ENCODE measurements at regions not wholly inside any gene's neighbourhood (a gene's known extent, or its start where the extent isn't known, plus 50 kb on each side); places are given as distances from the start of the nearest gene placed in this dataset.

DNA sequence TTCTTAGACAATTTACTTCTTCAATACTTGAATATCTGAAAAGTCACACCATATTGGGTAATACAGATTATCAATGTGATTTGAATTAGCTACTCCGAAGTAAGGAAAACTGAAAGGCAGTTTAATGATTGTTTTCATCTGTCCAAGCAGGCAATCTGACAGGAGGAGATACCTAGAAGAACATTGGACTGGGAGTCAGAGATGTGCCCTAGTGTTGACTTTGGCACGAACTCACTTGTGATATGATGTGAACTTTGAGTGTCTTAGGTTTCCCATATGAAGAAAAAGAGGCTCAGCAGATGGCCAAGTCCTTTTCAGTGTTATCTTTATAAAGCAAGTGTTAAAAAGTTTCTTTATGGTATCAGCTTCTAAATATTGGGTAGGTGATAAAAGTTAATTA, 287.1 kb downstream of the MTX2 start:
- CTCF ChIA-PET, result no interaction called here
- intact Hi-C loops (cut with micrococcal nuclease; ENCODE audit: unreplicated experiment), result no loop called here

DNA sequence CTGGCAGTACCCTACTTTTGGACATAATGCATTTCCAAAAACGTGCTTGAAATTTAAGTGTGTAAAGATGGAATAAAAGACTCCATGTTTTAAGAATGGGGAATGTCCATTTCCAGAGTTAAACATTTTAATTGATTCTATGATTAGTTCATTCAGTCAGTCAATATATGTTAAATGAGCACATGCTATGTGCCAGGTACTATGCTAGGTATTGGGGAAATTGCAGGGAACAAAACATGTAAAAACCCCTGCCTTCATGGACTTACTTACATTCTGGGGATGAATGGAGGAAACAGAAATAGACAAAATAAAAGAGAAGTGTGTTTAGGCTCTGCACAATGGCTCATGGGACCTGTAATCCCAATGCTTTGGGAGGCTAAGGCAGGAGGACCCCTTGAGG, 288.6 kb downstream of the MTX2 start:
- H3K9me3 ChIP-seq, result no peaks in the 10 kb centered on the region
- no peaks in the 10 kb centered on the region for H3K36me3 ChIP-seq (ENCODE audit: control insufficient read depth, insufficient read depth, low read length)
- H3K27me3 Mint-ChIP-seq (ENCODE audit: insufficient read depth, unreplicated experiment), result peaks cover 14% of the 10 kb centered on the region
- H3K9me3 Mint-ChIP-seq (ENCODE audit: unreplicated experiment), result no peaks in the 10 kb centered on the region
- TF ChIP-seq, protein P1, sequence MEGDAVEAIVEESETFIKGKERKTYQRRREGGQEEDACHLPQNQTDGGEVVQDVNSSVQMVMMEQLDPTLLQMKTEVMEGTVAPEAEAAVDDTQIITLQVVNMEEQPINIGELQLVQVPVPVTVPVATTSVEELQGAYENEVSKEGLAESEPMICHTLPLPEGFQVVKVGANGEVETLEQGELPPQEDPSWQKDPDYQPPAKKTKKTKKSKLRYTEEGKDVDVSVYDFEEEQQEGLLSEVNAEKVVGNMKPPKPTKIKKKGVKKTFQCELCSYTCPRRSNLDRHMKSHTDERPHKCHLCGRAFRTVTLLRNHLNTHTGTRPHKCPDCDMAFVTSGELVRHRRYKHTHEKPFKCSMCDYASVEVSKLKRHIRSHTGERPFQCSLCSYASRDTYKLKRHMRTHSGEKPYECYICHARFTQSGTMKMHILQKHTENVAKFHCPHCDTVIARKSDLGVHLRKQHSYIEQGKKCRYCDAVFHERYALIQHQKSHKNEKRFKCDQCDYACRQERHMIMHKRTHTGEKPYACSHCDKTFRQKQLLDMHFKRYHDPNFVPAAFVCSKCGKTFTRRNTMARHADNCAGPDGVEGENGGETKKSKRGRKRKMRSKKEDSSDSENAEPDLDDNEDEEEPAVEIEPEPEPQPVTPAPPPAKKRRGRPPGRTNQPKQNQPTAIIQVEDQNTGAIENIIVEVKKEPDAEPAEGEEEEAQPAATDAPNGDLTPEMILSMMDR (IDR thresholded peaks at IDR 0.05; ENCODE audit: insufficient read depth in 1 of 2, low read depth in 1 of 2, low read length in 1 of 2, severe bottlenecking in 1 of 2, unreplicated experiment in 1 of 2), result no peak
- POLR2A ChIA-PET, result no interaction called here
- 0 out of 2 replicates have a peak, but pooled peaks cover 4% of the 10 kb centered on the region for H3K4me1 ChIP-seq
- H3K4me3 ChIP-seq (ENCODE audit: low read depth, low read length), result no peak overlapping the region
- intact Hi-C loops (cut with micrococcal nuclease; ENCODE audit: unreplicated experiment), result no loop called here
- no peak overlapping the region for H3K4me3 Mint-ChIP-seq (ENCODE audit: unreplicated experiment)
- peaks cover 3% of the 10 kb centered on the region for H3K4me1 Mint-ChIP-seq (ENCODE audit: low read depth, unreplicated experiment)
- BruUV-seq (replicated peaks), result no TSS peak
- H3K36me3 Mint-ChIP-seq (ENCODE audit: insufficient read depth, unreplicated experiment), result no peaks in the 10 kb centered on the region
- no peak overlapping the region for H3K27ac Mint-ChIP-seq (ENCODE audit: unreplicated experiment)
- CTCF ChIA-PET, result no interaction called here
- H3K27me3 ChIP-seq (replicated peaks; ENCODE audit: control insufficient read depth, insufficient read depth, low read length), result no peaks in the 10 kb centered on the region; the same call in 1 of the 2 replicates
- no peak for DNase-seq

More for the DNA sequence above, 287.1 kb downstream of the MTX2 start:
- Histone ChIP-seq H3K36me3 (ENCODE audit: control insufficient read depth, insufficient read depth, low read length) (no peaks in the 10 kb centered on the region), H3K4me3 (ENCODE audit: low read depth, low read length) (no peak overlapping the region), H3K4me1 (0 out of 2 replicates have a peak, but pooled peaks cover 4% of the 10 kb centered on the region), H3K9me3 (no peaks in the 10 kb centered on the region), H3K27me3 (replicated peaks; ENCODE audit: control insufficient read depth, insufficient read depth, low read length) (no peaks in the 10 kb centered on the region; the same call in 1 of the 2 replicates)
- Mint-ChIP-seq H3K27ac (ENCODE audit: unreplicated experiment) (no peak overlapping the region), H3K36me3 (ENCODE audit: insufficient read depth, unreplicated experiment) (no peaks in the 10 kb centered on the region), H3K27me3 (ENCODE audit: insufficient read depth, unreplicated experiment) (peaks cover 13% of the 10 kb centered on the region), H3K4me3 (ENCODE audit: unreplicated experiment) (no peak overlapping the region), H3K9me3 (ENCODE audit: unreplicated experiment) (no peaks in the 10 kb centered on the region), H3K4me1 (ENCODE audit: low read depth, unreplicated experiment) (no peaks in the 10 kb centered on the region)
- no TSS peak for BruUV-seq (replicated peaks)
- POLR2A ChIA-PET, result no interaction called here
- TF ChIP-seq, protein P1 (IDR thresholded peaks at IDR 0.05; ENCODE audit: insufficient read depth in 1 of 2, low read depth in 1 of 2, low read length in 1 of 2, severe bottlenecking in 1 of 2, unreplicated experiment in 1 of 2), result no peak
- no peak for DNase-seq

DNA sequence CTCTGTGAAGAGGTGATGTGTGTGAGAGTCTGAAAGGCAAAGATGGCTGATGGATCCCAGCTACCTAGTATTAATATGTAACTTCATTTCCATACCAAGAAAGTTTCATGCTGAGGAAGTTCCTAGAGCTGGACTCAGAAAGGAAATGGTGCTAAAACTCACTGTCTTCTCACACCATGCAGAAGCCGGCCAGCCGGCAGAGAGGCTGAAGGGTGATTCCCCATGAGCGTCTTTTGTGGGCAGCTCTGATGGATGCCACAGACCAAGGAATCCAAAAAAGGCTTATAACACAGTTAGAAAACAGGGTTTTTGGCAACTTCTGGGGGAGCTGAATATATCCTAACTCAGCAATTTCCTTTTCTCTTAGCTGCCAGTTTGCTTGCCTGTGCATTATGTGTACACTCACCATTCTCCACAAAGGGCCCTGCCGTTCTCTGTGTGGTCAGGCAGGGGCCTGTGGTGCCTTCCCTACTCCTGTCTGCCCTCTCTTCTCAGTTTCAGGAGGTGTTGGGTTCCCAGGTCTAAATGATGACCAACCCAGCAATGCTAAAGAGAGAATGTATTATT, 289.4 kb downstream of the MTX2 start:
- no peaks in the 10 kb centered on the region; the same call in 1 of the 2 replicates for H3K27me3 ChIP-seq (replicated peaks; ENCODE audit: control insufficient read depth, insufficient read depth, low read length)
- Mint-ChIP-seq H3K4me3 (ENCODE audit: unreplicated experiment) (no peak overlapping the region), H3K36me3 (ENCODE audit: insufficient read depth, unreplicated experiment) (no peaks in the 10 kb centered on the region), H3K4me1 (ENCODE audit: low read depth, unreplicated experiment) (peaks cover 5% of the 10 kb centered on the region), H3K27ac (ENCODE audit: unreplicated experiment) (no peak overlapping the region), H3K27me3 (ENCODE audit: insufficient read depth, unreplicated experiment) (peaks cover 19% of the 10 kb centered on the region), H3K9me3 (ENCODE audit: unreplicated experiment) (no peaks in the 10 kb centered on the region)
- TF ChIP-seq, protein P1 (IDR thresholded peaks at IDR 0.05; ENCODE audit: insufficient read depth in 1 of 2, low read depth in 1 of 2, low read length in 1 of 2, severe bottlenecking in 1 of 2, unreplicated experiment in 1 of 2), result no peak
- no TSS peak for BruUV-seq (replicated peaks)
- H3K4me1 ChIP-seq, result 0 out of 2 replicates have a peak, but pooled peaks cover 4% of the 10 kb centered on the region
- no peaks in the 10 kb centered on the region for H3K36me3 ChIP-seq (ENCODE audit: control insufficient read depth, insufficient read depth, low read length)
- CTCF ChIA-PET, result interaction anchor here (0.6 to 0.9 kb wide), 2 partner anchors 246 to 431 kb away, joined by 3 read pairs; no protein-coding TSS in a partner anchor
- intact Hi-C loops (cut with micrococcal nuclease; ENCODE audit: unreplicated experiment), result no loop called here
- no peak for DNase-seq
- no peak overlapping the region for H3K4me3 ChIP-seq (ENCODE audit: low read depth, low read length)
- H3K9me3 ChIP-seq, result no peaks in the 10 kb centered on the region
- POLR2A ChIA-PET, result interaction anchor here (0.6 kb wide), 1 partner anchor 21 kb away, joined by 10 read pairs; no protein-coding TSS in a partner anchor

Measured in Caco-2 (cell line).